ENCODE measurements at regions not wholly inside any gene's neighbourhood (a gene's known extent, or its start where the extent isn't known, plus 50 kb on each side); places are given as distances from the start of the nearest gene placed in this dataset.

GRCh38 chr18:6650127-6650507 is 79.4 kb upstream of the ARHGAP28 start:
- Histone ChIP-seq H3K27ac (ENCODE audit: low read depth, low read length) (no peak overlapping the region), H3K36me3 (ENCODE audit: control insufficient read depth, low read length) (no peaks in the 10 kb centered on the region), H3F3A (ENCODE audit: control insufficient read depth, insufficient read depth) (no peaks in the 10 kb centered on the region), H3K79me2 (ENCODE audit: control insufficient read depth, low read length) (no peaks in the 10 kb centered on the region), H3K27me3 (ENCODE audit: control insufficient read depth, low read length) (no peaks in the 10 kb centered on the region), H3K4me1 (ENCODE audit: control insufficient read depth, low read length) (no peaks in the 10 kb centered on the region), H3K4me3 (ENCODE audit: low read length) (no peak overlapping the region), H3K9me3 (ENCODE audit: control insufficient read depth, insufficient read depth, low read length) (no peaks in the 10 kb centered on the region), H3K4me2 (ENCODE audit: low read length) (no peak overlapping the region), H3K9me2 (replicated peaks; ENCODE audit: control insufficient read depth, low read length) (no peaks in the 10 kb centered on the region), H4K20me1 (ENCODE audit: control insufficient read depth, insufficient read depth, low read depth, low read length) (no peaks in the 10 kb centered on the region)
- no peak for TF ChIP-seq EZH2phosphoT487 (IDR thresholded peaks at IDR 0.05; ENCODE audit: borderline replicate concordance, low read length)
- no peak for TF ChIP-seq CTCF (IDR thresholded peaks at IDR 0.05; ENCODE audit: low read depth, low read length, poor library complexity, severe bottlenecking)

GRCh38 chr18:6650747-6651146 is 78.8 kb upstream of the ARHGAP28 start:
- Histone ChIP-seq H3K9me2 (replicated peaks; ENCODE audit: control insufficient read depth, low read length) (no peaks in the 10 kb centered on the region), H3K79me2 (ENCODE audit: control insufficient read depth, low read length) (no peaks in the 10 kb centered on the region), H3K36me3 (ENCODE audit: control insufficient read depth, low read length) (no peaks in the 10 kb centered on the region), H3K4me3 (ENCODE audit: low read length) (no peak overlapping the region), H3K4me2 (ENCODE audit: low read length) (no peak overlapping the region), H3F3A (ENCODE audit: control insufficient read depth, insufficient read depth) (no peaks in the 10 kb centered on the region), H3K4me1 (ENCODE audit: control insufficient read depth, low read length) (no peaks in the 10 kb centered on the region), H3K27me3 (ENCODE audit: control insufficient read depth, low read length) (no peaks in the 10 kb centered on the region), H3K27ac (ENCODE audit: low read depth, low read length) (no peak overlapping the region), H3K9me3 (ENCODE audit: control insufficient read depth, insufficient read depth, low read length) (no peaks in the 10 kb centered on the region), H4K20me1 (ENCODE audit: control insufficient read depth, insufficient read depth, low read depth, low read length) (no peaks in the 10 kb centered on the region)
- TF ChIP-seq EZH2phosphoT487 (IDR thresholded peaks at IDR 0.05; ENCODE audit: borderline replicate concordance, low read length) (no peak), CTCF (IDR thresholded peaks at IDR 0.05; ENCODE audit: low read depth, low read length, poor library complexity, severe bottlenecking) (no peak)

- Histone ChIP-seq H3K9me3 (ENCODE audit: control insufficient read depth, insufficient read depth, low read length) (no peaks in the 10 kb centered on the region), H4K20me1 (ENCODE audit: control insufficient read depth, insufficient read depth, low read depth, low read length) (no peaks in the 10 kb centered on the region), H3K27me3 (ENCODE audit: control insufficient read depth, low read length) (no peaks in the 10 kb centered on the region), H3K36me3 (ENCODE audit: control insufficient read depth, low read length) (no peaks in the 10 kb centered on the region), H3K4me2 (ENCODE audit: low read length) (no peak overlapping the region), H3K27ac (ENCODE audit: low read depth, low read length) (no peak overlapping the region), H3K4me3 (ENCODE audit: low read length) (no peak overlapping the region), H3F3A (ENCODE audit: control insufficient read depth, insufficient read depth) (no peaks in the 10 kb centered on the region), H3K4me1 (ENCODE audit: control insufficient read depth, low read length) (no peaks in the 10 kb centered on the region), H3K79me2 (ENCODE audit: control insufficient read depth, low read length) (no peaks in the 10 kb centered on the region), H3K9me2 (replicated peaks; ENCODE audit: control insufficient read depth, low read length) (no peaks in the 10 kb centered on the region)
- TF ChIP-seq EZH2phosphoT487 (IDR thresholded peaks at IDR 0.05; ENCODE audit: borderline replicate concordance, low read length) (no peak), CTCF (IDR thresholded peaks at IDR 0.05; ENCODE audit: low read depth, low read length, poor library complexity, severe bottlenecking) (no peak)
Measured at GRCh38 chr18:6652098-6652497, 77.4 kb upstream of the ARHGAP28 start.

GRCh38 chr18:6653880-6654279 is 75.6 kb upstream of the ARHGAP28 start:
- Histone ChIP-seq H3K27ac (ENCODE audit: low read depth, low read length) (no peak overlapping the region), H3K4me3 (ENCODE audit: low read length) (no peak overlapping the region), H3K4me2 (ENCODE audit: low read length) (no peak overlapping the region), H3K27me3 (ENCODE audit: control insufficient read depth, low read length) (no peaks in the 10 kb centered on the region), H4K20me1 (ENCODE audit: control insufficient read depth, insufficient read depth, low read depth, low read length) (no peaks in the 10 kb centered on the region), H3K9me3 (ENCODE audit: control insufficient read depth, insufficient read depth, low read length) (no peaks in the 10 kb centered on the region; the same call in 1 of the 2 replicates), H3K4me1 (ENCODE audit: control insufficient read depth, low read length) (no peaks in the 10 kb centered on the region), H3K36me3 (ENCODE audit: control insufficient read depth, low read length) (no peaks in the 10 kb centered on the region), H3K9me2 (replicated peaks; ENCODE audit: control insufficient read depth, low read length) (no peaks in the 10 kb centered on the region), H3F3A (ENCODE audit: control insufficient read depth, insufficient read depth) (no peaks in the 10 kb centered on the region), H3K79me2 (ENCODE audit: control insufficient read depth, low read length) (no peaks in the 10 kb centered on the region)
- TF ChIP-seq EZH2phosphoT487 (IDR thresholded peaks at IDR 0.05; ENCODE audit: borderline replicate concordance, low read length) (no peak), CTCF (IDR thresholded peaks at IDR 0.05; ENCODE audit: low read depth, low read length, poor library complexity, severe bottlenecking) (no peak)

All from DOHH2 (cell line).